ENCODE measurements at regions not wholly inside any gene's neighbourhood (a gene's known extent, or its start where the extent isn't known, plus 50 kb on each side); places are given as distances from the start of the nearest gene placed in this dataset.
"Not testable (repeated sequence)": the region's sequence is repeated elsewhere in the genome, so short reads cannot be mapped to it uniquely, and the experiment has no call there.

GRCh38 chr12:125786143-125786542 is 720.9 kb downstream of the AACS start:
- no peak for DNase-seq (ENCODE audit: low spot score)

DNA sequence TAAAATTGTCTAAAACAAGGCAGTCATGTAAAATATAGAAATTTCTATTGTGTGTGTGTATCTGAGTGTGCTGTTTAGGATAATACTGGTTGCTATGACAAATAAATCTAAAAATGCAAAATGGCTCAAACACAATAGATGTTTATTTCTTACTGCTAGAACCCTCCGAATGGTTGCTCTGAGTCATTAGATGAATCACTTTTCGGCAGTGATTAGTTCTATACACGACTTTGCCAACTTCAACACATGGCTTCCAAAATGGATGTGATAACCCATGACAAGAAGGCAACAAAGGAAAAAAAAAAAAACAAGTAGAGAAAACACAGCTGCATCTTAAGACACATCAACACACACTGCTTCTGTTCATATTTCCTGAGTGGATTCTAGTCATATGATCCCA is 729.2 kb downstream of the AACS start:
- DNase-seq (ENCODE audit: low spot score), result no peak

DNA sequence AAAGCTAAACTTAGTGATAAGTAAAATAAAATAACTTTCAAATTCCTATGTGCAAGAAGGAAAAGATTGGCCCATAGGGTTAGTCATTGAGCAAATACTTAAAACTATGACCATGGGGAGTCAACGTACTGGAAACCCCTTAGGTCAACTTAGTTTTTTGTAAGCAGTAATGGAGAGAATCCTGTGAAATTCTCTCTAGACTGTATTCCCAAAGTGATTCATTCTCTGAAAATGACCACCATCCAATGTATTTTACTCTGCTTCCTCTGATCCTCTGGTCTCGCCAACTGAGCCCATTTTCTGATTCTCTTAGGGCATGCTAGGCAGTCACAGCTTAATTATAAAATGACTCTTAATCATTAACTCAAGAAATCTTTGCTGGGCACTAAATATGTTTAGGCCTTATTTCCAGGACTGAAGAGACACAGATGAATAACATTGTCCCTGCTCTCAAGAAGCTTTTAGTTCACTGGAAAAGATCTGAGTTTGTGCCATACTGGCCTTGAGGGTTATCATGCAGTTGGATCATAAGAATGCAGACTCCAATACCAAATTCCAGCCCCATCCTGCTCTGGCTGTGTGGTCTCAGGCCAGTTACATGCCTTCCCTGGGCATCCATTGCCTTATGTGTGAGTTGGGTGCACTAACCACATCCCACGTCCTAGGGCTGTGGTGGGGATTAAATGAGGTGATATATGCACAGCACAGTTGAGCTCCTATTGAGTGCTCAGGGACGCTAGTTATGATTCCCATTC is 732.4 kb downstream of the AACS start:
- no peak for DNase-seq (ENCODE audit: low spot score)

DNA sequence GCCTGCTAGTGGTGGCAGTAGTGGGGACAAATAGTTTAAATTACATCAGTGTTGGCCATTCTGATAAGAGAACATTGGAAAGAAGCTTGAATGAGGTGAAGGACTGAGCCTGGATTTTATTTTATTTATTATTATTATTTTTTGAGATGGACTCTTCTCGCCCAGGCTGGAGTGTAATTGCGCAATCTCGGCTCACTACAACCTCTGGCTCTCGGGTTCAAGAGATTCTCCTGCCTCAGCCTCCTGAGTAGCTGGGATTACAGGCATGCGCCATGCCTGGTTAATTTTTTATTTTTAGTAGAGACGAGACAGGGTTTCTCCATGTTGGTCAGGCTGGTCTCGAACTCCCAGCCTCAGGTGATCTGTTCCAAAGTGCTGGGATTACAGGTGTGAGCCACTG is 739.4 kb downstream of the AACS start:
- no peak for DNase-seq (ENCODE audit: low spot score)

- DNase-seq (ENCODE audit: low spot score), result no peak
Measured at GRCh38 chr12:125824276-125824675, 759.0 kb downstream of the AACS start.

DNA sequence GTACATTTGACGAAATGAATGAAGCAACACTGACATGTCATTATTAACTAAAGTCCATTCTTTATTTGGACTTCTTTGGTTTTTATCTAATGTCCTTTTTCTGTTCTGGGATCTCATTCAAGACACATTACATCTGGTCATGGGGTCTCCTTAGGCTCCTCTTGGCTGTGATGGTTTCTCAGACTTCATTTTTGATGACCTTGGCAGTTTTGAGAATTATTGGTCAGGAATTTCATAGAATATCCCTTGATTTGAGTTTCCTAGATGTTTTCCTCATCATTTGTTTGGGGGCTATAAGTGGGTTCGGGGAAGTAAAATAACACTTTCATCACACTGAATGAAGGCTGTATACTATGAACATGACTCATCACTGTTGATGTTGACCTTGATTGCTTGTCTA is 770.6 kb downstream of the AACS start:
- DNase-seq (ENCODE audit: low spot score), result no peak

- no peak for DNase-seq (ENCODE audit: low spot score)
Measured at GRCh38 chr12:125836647-125837046, 771.4 kb downstream of the AACS start.

DNA sequence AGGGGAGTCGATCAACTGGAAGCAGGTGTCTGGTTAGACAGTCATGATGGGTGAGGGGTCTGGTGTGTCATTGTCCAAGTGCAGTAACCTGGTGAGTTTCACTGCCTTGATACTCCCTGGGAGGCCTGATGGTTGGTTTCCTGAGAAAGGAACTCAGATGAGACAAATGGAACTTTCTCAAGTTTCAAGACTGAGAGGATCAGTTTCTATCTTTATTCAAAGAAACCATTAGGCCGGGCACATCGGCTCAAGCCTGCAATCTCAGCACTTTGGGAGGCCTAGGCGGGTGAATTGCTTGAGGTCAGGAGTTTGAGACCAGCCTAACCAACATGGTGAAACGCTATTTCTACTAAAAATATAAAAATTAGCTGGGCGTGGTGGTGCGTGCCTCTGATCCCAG is 776.1 kb downstream of the AACS start:
- no peak for DNase-seq (ENCODE audit: low spot score)

GRCh38 chr12:125852116-125852515 is 786.9 kb downstream of the AACS start:
- DNase-seq (ENCODE audit: low spot score), result no peak

DNA sequence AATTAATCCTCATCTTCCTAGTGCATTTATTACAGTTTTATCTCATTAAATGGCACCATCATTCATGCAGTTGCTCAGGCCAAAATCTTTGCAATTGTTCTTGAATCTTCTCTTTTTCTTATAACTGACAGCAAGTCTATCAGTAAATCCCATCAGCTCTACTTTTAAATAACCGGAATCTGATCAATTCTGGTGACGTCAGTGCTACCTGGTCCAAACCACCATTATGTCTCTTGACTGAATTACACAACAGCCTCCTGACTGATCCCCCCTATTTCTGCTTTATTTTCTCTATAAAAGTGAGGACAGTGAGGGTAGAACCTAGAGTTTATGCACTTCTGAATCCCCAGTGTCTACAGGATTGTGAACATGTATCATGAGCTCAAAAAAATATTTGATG is 787.4 kb downstream of the AACS start:
- DNase-seq (ENCODE audit: low spot score), result no peak

- DNase-seq (ENCODE audit: low spot score), result no peak
Measured at GRCh38 chr12:125853670-125854069, 788.4 kb downstream of the AACS start.

DNA sequence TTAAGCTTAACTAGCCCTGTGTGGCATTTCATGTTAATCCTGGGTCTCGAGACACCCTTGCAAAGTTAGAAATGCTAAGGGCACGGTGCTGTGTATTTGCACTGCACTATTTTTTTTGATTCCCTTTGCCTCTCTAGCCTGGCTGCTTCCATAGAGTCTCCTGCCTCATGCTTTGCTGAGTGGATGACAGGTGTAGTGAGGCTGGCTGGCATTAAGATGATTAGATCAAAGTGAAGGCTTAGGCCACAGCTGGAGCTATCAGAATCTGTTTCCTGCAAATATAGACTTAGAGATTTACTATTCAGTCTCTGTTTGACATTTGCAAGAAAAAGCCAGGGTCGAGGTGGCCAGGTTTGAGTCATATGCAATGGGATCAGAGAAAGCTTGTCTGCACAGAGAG is 791.1 kb downstream of the AACS start:
- no peak for DNase-seq (ENCODE audit: low spot score)

DNA sequence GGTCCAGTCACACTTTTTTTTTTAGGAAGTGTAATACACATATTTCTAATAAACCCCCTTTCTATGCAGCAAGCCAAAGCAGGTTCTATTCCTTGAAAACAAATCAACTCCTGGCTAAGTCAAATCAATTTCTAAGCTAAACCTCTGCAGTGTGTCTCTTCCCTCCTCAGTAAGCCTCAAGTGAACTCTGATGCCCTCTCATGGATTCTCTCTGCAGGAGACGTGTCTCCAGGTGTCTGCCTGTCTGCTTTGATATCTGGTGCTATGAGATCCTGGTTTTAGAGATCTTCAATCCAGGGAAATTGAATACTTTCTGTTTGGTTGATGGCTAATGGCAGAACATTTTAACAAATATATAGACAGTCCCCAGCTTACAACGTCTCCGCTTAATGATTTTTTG is 791.7 kb downstream of the AACS start:
- no peak for DNase-seq (ENCODE audit: low spot score)

- DNase-seq (ENCODE audit: low spot score), result no peak
Measured at GRCh38 chr12:125860672-125861288, 795.5 kb downstream of the AACS start.

- DNase-seq (ENCODE audit: low spot score), result no peak
Measured at GRCh38 chr12:125861299-125862281, 796.4 kb downstream of the AACS start.

DNA sequence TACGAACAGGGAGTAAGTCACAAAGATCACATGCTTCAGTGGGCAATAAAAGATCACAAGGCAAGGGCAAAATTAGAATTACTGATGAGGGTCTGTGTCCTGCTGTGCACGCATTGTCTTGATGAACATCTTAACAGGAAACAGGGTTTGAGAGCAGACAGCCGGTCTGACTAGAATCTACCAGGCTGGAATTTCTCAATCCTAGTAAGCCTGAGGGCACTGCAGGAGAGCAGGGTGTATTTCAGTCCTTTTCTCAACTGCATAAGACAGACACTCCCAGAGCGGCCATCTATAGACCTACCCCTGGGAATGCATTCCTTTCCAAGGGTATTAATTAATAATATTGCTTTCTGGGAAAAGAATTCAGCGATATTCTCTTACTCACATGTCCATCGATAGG is 800.0 kb downstream of the AACS start:
- DNase-seq (ENCODE audit: low spot score), result not testable (repeated sequence)

GRCh38 chr12:125871811-125872594 is 806.8 kb downstream of the AACS start:
- DNase-seq (ENCODE audit: low spot score), result no peak

DNA sequence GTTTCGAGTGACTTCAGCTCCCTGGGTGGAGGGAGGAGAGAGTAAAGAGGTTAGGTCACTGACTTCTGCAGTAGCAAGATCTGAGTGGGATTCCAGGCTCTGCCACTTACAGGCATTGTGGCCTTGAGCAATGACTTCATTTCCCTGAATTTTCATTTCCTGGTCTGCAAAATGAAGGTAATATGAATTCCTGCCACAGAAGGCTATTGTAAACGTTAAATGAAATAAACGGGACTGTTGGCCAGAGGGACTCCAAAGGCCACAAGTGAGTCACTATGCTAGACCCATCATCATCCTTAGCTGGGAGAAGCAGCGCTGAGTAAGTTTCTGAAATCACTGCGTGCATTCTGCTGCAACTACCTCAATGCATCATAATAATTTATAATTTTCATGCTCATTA is 807.8 kb downstream of the AACS start:
- DNase-seq (ENCODE audit: low spot score), result no peak

GRCh38 chr12:125878483-125878882 is 813.2 kb downstream of the AACS start:
- no peak for DNase-seq (ENCODE audit: low spot score)

DNA sequence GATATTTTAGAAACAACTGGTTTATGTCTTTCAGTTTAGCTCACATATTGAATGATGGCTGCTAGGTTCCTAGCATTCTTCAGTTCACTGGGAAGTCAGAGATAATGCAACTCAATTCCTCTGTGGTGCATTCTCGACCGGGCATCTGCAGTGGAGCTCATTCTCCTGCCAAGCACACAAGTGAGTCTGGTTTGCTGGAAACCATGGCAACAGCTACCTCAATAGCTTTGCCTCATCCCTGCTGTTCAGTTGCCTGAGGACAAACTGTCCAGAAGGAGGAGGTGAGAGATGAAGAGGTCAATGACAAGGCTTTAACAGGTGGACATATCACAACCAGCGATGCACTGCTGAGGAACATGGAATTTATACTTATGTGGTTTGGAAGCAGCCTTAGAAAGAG is 816.9 kb downstream of the AACS start:
- no peak for DNase-seq (ENCODE audit: low spot score)

- DNase-seq (ENCODE audit: low spot score), result no peak
Measured at GRCh38 chr12:125888921-125889320, 823.7 kb downstream of the AACS start.

DNA sequence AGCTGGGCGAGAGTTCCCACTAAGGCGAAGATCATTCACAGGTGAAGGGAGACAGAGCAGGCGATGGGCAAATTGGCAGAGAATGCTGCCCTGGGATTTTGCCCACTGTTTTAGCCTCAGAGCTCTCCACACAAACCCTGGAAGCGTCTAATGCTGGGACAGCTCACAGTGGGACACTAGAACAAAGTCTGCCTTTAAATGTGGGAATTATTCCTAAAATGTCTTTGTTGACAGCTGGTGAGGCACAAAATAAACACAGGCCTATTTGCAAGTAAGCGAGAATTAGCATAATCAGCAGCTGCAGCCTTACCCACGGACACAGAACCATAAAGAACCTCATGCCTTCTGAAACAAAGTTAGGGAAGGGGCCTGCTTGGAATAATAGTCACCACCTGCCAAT is 824.5 kb downstream of the AACS start:
- peak; percentile 66 for DNase-seq (ENCODE audit: low spot score)
